Fibroblast of the conjunctiva (primary cell): ENCODE measurements at regions not wholly inside any gene's neighbourhood (a gene's known extent, or its start where the extent isn't known, plus 50 kb on each side); places are given as distances from the start of the nearest gene placed in this dataset.

ENCODE experiments used
- DNase-seq: peaks from one replicate; pipeline ENCODE4 v3.0.0-alpha.2; 2010; ENCODE audit warnings: low read depth

GRCh38 chr2:104045071-104045470 lies 808.8 kb upstream of the POU3F3 start:
- no peak for DNase-seq

DNA sequence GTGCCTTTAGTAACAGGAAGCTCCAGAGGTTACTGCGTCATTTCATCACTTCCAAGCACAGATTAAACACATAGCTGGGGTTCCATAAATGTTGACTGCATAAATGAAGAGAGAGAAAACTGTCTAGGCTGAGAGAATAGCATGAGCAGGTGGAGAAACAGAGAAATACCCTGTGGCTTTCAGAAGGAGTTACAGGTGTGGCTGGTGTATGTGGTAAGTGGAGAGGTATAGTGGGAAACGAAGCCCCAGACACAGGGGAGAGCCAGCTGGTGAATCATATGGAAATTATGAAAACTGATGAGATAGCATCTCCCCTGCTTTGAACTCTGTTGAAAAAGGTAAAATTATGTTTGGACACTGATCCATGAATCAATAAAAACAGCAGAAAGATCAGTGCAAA lies 807.4 kb upstream of the POU3F3 start:
- no peak for DNase-seq

GRCh38 chr2:104047516-104047915 lies 806.4 kb upstream of the POU3F3 start:
- no peak for DNase-seq

GRCh38 chr2:104049438-104049837 lies 804.5 kb upstream of the POU3F3 start:
- DNase-seq = no peak

GRCh38 chr2:104049981-104050380 lies 803.9 kb upstream of the POU3F3 start:
- DNase-seq = no peak

DNA sequence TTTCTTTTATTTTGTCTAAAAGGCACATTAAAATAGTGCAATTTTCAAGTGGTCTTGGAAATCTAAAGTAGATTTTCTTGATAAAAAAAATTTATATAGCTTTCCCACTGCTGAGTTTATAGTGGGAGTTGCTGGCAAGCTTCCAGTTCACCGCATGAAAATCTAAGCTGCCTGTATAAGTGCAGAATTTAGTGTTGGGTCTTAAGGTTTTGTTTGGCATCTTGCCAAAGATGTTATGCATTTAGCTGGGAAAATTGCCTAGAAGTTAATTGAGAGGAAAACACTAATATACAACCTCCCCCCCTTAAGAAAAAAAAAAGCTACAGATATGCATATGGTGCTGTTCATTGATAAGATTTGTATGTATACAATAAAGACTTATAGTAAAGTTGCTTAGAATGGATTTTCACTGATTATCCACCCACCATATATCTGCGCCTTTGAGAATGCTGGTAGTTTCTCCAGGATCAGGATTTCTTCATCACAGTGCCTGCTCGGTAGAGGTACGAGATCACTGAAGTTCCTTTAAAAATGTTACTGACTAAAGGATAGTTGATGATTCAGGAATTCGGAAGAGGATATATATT lies 803.2 kb upstream of the POU3F3 start:
- DNase-seq = no peak

- no peak for DNase-seq
These were observed 802.1 kb upstream of the POU3F3 start for GRCh38 chr2:104051766-104052165.

DNA sequence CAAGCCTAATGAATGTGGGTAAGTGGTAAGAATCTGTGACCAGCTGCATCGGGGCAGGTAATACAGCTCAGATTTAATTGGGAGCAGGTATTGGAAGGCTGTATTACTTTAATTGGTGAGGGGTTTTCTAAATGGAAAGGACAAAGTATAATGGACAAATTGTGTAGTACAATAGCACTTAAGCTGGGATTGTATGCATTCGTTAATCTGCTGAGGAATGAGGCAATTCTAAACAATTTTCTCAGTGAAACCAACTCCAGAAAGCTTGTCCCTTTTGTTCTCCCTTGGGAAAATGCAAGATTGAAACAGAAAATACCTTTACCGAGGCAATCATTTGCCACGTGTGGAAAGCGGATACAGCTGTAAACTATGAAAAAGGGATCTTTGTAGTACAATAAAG lies 801.6 kb upstream of the POU3F3 start:
- no peak for DNase-seq

DNA sequence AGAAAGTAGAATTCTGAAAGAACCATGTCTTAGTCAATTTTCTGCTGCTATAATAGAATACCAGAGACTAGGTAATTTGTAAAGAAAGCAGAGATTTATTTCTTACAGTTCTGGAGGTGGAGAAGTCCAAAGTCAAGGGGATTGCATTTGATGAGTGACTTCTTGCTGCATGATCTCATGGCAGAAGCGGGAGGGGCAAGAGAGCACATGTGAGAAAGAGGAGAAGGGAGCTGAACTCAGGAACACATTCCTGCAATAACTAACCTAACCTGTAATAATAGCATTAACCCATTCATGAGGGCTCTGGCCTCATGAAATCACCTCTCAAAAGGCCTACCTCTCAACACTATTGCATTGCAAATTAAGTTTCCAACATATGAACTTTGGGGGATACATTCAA lies 797.5 kb upstream of the POU3F3 start:
- DNase-seq = no peak

DNA sequence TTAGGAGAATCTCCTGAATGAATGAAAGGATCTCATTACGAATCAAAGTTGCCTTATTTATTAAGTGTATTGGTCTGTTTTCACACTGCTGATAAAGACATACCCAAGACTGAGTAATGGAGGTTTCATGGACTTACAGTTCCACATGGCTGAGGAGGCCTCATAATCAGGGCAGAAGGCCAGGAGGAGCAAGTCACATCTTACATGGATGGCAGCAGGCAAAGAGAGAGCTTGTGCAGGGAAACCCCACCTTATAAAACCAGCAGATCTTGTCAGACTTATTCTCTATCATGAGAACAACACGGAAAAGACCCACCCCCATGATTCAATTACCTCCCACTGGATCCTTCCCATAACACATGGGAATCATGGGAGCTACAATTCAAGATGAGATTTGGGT lies 785.2 kb upstream of the POU3F3 start:
- no peak for DNase-seq

DNA sequence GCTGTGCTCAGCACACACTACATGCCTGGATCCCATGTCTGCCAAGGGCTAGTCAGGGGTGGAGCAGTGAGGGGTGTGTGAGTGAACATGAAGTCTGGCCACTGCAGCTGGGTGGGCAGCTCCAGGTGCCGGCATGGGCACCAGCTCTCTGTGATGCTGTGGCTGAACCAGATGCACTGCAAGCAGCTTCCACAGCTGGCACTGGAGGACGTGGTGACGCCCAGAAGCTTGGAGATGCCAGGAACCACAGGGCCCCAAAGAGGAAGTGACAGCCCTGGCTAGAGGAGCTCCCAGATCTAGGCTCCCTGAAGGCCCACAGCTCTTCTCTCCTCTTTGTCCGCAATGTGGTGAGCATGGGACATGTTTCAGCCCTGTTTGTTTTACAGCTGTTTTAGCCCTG lies 776.3 kb upstream of the POU3F3 start:
- no peak for DNase-seq

DNA sequence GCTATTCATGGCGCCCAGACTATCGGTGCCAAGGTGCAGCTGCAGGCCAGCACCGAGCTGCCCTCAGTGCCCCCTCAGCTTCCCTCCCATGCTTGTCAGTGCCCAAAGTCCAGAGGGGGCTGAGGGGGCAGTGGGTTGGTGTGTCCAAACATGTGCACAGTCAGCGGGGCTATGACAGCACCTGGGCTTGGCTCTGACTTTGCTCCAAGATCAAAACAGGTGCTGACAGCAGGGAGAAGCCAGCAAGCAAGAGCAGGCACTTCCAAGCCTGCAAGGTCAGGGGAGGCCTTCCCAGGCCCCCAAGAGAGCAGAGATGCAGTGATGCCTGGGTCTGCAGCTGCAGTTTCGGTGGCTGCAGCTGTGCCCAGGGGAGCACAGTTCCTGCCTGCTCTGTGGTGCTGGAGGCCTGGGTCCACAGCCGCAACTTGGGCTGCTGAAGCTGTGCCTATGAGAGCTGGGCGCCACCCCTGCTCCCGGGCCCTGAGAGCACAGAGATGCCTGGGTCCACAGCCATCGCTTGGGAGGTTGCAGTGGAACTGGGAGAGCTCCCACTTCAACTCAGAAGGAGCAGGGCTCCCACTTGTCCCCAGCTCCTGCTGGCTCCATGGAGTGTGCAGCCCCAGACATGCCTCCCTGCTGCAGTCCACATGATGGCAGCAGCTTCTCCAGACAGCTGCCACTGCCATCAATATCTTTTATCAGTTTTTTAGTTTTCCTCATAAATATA lies 775.3 kb upstream of the POU3F3 start:
- DNase-seq = no peak

DNA sequence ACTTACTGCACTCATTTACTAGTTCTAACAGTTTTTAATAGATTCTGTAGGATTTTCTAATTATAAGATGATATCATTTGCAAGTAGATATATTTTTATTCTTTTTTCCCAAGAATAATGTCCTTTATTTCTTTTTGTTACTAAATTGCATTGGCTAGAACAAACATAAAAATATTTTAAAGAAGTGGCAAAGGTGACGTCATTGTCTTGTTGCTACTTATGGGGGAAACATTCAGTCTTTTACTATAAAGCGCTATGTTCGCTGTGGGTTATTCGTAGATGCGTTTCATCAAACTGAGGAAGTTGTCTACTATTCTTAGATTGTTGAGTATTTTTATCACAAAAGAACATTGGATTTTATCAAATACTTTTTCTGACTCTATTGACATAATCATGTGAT lies 765.2 kb upstream of the POU3F3 start:
- DNase-seq = no peak

DNA sequence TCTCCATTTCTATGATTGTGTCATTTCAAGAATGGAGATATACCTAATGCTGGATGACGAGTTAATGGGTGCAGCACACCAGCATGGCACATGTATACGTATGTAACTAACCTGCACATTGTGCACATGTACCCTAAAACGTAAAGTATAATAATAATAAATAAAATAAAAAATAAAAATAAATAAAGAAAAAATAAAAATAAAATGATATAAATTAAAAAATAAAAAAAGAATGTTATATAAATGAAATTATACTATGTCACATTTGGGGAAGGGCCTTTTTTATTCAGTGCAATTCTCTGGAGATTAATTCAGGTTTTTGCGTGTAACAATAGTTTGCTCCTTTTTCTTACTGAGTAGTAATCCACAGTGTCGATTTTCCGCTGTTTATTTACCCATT lies 763.5 kb upstream of the POU3F3 start:
- no peak for DNase-seq

DNA sequence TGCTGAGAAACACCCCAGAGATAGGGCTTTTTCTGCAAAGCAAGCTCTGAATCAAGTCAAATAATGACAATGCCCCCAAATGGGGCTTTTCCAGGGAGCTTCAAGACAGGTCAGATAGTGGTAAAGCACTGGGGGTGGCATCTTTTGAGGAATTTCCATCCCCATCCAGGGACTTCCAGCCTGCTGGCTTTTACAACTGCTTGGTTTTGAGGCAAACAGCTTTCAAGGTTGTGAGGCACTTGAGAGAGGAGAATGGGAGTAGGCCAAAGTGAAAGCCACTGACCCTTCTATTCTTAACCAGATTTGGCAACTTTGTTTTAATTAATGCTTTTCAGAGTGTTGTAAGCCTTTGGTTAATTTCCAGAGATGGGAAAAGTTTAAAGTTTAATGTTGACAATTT lies 762.0 kb upstream of the POU3F3 start:
- DNase-seq = no peak

GRCh38 chr2:104092886-104093285 lies 761.0 kb upstream of the POU3F3 start:
- DNase-seq = no peak

DNA sequence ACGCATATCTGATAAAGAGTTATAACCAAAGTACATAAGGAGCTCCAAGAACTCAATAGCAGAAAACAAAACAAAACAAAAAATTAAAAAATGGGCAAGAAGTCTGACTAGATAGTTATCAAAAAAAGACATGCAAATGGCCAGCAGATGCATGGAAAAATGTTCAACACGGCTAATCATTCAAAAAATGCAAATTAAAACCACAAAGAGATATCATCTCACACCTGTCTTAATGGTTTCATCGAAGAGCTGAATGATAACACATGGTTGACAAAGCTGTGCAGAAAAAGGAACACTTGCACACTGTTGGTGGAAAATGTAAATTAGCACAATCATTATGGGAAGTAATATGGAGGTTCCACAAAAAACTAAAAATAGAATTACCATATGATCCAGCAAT lies 751.3 kb upstream of the POU3F3 start:
- no peak for DNase-seq

DNA sequence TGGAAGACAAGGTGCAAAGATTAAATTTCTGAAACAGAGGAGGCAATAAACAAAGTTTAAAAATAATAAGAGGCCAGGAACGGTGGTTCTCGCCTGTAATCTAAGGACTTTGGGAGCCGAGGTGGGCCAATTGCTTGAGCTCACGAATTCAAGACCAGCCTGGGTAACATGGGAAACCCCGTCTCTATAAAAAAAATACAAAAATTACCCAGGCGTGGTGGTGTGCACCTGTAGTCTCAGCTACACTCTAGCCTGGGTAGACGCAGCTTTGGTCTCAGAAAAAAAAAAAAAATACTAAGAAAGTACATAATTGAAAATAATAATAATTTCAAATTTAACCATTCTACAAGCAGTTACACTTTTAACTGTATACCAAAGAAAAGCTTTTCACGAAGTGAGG lies 744.6 kb upstream of the POU3F3 start:
- DNase-seq = no peak

DNA sequence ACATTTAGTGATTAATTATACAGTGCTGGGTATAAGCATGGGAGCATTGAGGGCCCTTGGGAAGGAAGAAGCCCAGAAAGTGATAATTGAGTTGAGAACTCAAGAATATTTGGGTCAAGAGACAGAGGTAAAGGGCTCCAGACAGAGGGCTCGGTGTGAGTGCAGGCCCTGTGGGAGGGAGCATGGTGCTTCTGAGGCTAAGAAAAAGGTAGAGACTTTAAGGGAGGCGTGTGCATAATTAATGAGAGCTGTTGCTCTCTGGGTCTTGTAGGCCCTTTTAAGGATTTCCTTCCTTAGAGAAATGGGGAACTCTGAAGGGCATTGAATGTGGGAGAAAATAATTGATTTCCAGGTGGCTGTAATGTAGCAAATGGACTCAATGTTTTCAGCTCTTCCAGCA lies 735.0 kb upstream of the POU3F3 start:
- DNase-seq = no peak

GRCh38 chr2:104120171-104120570 lies 733.7 kb upstream of the POU3F3 start:
- no peak for DNase-seq

DNA sequence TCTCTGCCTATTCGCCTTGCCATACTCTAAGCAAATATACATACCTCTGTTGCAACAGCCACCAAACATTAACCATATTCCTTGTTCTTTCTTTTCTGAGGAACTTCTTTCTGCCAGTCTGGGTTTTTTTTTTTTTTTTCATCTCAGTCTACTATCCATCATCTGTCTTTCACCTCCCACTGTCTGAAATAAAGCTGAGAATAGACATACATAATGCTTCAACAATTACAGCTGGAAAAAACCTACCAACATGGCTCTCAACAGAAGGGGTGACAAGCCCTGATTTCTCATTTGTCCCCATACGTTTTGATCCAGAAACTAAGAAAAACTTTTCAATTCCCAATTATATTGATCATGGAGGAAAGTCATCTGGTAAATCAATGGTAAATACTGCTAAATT lies 728.8 kb upstream of the POU3F3 start:
- no peak for DNase-seq

GRCh38 chr2:104127049-104127770 lies 726.7 kb upstream of the POU3F3 start:
- DNase-seq = no peak

DNA sequence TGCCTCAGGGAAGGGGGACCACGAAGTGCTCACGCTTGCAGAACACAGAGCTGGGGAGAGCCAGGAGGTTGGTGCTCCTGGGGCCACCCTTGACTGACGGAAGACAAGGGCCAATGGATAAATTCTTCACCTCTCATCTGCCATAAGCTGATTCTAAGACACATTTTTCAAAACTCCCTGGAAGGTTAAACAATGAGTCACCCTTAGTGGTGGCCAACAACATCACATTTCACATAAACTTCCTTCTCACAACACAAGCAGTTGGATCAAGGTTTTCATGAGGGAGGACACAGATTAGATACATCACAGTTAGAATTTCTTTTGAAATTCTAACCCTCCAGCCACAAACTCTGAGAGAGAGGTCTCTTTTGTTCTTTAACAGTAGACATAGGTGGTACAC lies 713.6 kb upstream of the POU3F3 start:
- no peak for DNase-seq

DNA sequence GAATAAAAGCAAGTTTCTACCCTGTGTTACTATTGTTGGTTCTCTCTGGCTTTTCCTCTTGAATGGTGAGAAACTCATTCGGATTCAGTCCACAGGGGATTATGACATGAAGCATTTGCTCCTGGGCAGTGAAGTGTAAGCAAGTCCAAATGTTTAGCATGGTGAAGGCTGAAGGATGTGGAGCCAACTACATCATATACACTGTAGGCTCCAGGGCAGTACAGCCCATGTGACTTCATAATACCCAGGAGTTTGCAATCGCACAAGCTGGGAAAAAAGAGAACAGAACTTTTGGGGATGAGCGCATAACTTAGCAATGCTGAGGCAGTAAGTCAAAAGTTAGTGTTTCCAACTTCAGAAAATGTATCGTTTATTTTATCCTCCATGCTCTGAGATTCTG lies 695.7 kb upstream of the POU3F3 start:
- no peak for DNase-seq
